ENCODE measurements at regions not wholly inside any gene's neighbourhood (a gene's known extent, or its start where the extent isn't known, plus 50 kb on each side); places are given as distances from the start of the nearest gene placed in this dataset.

DNA sequence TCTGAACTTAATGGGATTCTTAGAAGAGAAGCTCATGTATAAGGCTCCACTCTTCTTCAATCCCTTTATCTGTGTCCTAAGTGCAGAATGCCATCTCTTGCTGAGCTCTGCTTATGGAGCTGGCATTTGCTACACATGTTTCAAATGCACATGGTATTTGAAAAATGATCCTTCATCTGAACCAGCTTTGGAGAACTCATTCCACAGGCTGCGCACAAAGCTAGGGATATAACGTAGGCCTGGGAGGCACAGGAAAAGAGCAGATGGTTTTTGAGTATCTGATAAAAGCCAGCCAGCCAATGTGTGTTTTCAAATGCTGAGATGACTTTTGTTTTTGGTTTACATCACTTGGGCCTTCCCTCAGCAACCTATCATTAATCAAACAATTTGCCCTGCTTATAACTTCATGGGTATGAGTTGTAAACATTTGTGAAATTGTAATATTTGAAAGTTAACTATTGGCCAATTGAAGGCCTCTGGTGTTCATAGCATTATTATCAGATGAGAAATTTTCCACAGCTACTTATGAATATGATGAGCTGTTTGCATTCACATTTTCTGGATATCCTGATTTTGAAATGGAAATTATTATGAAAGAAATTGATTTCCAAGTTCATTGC is 729.0 kb downstream of the FGF9 start:
- TF ChIP-seq POLR2A (IDR thresholded peaks at IDR 0.05; ENCODE audit: low read depth, low read length): no peak
- TF ChIP-seq, protein P1, sequence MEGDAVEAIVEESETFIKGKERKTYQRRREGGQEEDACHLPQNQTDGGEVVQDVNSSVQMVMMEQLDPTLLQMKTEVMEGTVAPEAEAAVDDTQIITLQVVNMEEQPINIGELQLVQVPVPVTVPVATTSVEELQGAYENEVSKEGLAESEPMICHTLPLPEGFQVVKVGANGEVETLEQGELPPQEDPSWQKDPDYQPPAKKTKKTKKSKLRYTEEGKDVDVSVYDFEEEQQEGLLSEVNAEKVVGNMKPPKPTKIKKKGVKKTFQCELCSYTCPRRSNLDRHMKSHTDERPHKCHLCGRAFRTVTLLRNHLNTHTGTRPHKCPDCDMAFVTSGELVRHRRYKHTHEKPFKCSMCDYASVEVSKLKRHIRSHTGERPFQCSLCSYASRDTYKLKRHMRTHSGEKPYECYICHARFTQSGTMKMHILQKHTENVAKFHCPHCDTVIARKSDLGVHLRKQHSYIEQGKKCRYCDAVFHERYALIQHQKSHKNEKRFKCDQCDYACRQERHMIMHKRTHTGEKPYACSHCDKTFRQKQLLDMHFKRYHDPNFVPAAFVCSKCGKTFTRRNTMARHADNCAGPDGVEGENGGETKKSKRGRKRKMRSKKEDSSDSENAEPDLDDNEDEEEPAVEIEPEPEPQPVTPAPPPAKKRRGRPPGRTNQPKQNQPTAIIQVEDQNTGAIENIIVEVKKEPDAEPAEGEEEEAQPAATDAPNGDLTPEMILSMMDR (IDR thresholded peaks at IDR 0.05; ENCODE audit: extremely low read depth in 1 of 2, insufficient read depth in 1 of 2, low read depth in 1 of 2, low read length in 2 of 2): no peak

All from endothelial cell of umbilical vein (primary cell).